GM10248 (cell line): ENCODE measurements at regions not wholly inside any gene's neighbourhood (a gene's known extent, or its start where the extent isn't known, plus 50 kb on each side); places are given as distances from the start of the nearest gene placed in this dataset.

Experiments used
- CTCF ChIA-PET: fragments of 300-600 bp; sonication (Branson Sonifier 250); formaldehyde crosslinking; extraction: SDS; loops from one replicate; lab custom pipeline; 2021; ENCODE audit warnings: antibody characterized with exemption; lab: Yijun Ruan, JAX
- POLR2A ChIA-PET: fragments of 350-650 bp; sonication (Branson Sonifier 250); formaldehyde crosslinking; extraction: SDS; loops from one replicate; lab custom pipeline; 2020; ENCODE audit warnings: antibody characterized with exemption; lab: Yijun Ruan, JAX
- DNase-seq: peaks from one replicate; pipeline ENCODE4 v3.0.0; 2012; ENCODE audit errors: extremely low spot score
- CTCF ChIP-seq: IDR thresholded peaks from 2 replicates; pipeline ENCODE4 v1.5.1; 2012; ENCODE audit warnings: mild to moderate bottlenecking, low read depth; ENCODE audit errors: extremely low read depth, missing control alignments, control extremely low read depth

DNA sequence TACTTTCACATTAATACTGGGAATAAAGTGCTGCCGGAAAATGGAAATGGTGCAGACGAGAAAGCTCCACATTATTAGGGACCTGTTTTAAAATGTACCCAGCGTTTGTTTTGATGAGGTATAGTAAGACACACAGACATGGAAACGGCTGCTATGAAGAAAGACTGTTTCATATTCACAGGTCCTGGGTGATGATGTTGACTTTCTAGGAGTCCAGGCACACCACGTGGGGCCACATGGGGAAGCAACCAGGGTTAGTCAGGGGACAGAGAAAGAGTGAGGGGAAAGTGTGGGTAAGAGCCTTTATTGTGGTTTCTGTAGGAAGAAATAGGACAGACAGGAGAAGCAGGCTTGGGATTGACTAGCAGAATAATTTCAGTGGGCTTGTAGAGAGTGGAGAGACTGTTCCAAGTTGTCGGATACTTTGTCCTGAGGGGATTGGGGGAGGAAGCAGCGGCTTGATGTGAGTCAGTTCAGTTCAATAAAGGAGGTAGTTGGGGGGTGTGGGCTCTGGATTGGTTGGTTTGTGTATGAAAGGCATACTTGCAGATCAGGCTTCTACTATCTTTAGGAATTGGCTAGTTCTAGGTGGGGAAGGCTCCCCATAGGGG lies 112.0 kb upstream of the MCHR2 start:
- no peak for TF ChIP-seq CTCF
- POLR2A ChIA-PET, result no interaction called here
- no peak for DNase-seq
- CTCF ChIA-PET, result interaction anchor here (1.5 to 2.2 kb wide), 2 partner anchors 9 to 238 kb away, joined by 5 to 10 read pairs; no protein-coding TSS in a partner anchor

GRCh38 chr6:100105138-100105537 lies 111.1 kb upstream of the MCHR2 start:
- ChIA-PET CTCF (interaction anchor here (1.3 to 2.5 kb wide), 4 partner anchors 8 to 237 kb away, joined by 3 to 10 read pairs (median 6); no protein-coding TSS in a partner anchor), POLR2A (no interaction called here)
- no peak for TF ChIP-seq CTCF
- no peak for DNase-seq

GRCh38 chr6:100103931-100104330 lies 109.9 kb upstream of the MCHR2 start:
- CTCF ChIA-PET, result interaction anchor here (0.7 to 2.5 kb wide), 6 partner anchors 11 to 376 kb away, joined by 3 to 11 read pairs (median 4); no protein-coding TSS in a partner anchor
- POLR2A ChIA-PET, result no interaction called here
- DNase-seq, result no peak
- no peak for TF ChIP-seq CTCF

- POLR2A ChIA-PET, result no interaction called here
- no peak for DNase-seq
- CTCF ChIA-PET, result interaction anchor here (0.7 to 2.5 kb wide), 4 partner anchors 14 to 377 kb away, joined by 3 to 11 read pairs (median 6); no protein-coding TSS in a partner anchor
- TF ChIP-seq CTCF, result no peak
These were observed 109.2 kb upstream of the MCHR2 start for GRCh38 chr6:100103194-100103593.

DNA sequence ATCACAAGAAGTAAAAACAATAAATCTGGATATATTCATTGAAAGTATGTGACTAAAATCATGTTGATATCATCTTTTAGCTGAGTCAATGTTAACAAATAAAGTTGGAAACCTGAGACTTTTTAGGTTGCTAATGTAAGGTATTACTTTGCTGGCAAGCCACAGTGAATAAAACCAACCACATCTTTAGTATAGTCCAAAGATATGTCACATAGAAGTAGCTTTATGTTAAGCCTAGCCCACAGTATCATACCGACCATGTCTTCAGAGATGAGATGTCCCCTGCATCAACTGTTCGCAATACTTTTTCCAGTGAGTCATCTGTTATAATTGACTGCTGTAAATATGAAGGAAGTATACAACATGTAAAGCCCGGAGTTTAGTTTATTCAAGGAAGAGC lies 107.6 kb upstream of the MCHR2 start:
- CTCF ChIA-PET, result interaction anchor here (1.2 to 6.5 kb wide), 3 partner anchors 9 to 235 kb away, joined by 3 to 111 read pairs (median 37); no protein-coding TSS in a partner anchor
- DNase-seq, result no peak
- POLR2A ChIA-PET, result no interaction called here
- no peak for TF ChIP-seq CTCF

GRCh38 chr6:100100776-100101175 lies 106.8 kb upstream of the MCHR2 start:
- CTCF ChIA-PET, result interaction anchor here (1.7 to 6.5 kb wide), 5 partner anchors 16 to 234 kb away, joined by 3 to 111 read pairs (median 16); no protein-coding TSS in a partner anchor
- no peak for DNase-seq
- TF ChIP-seq CTCF, result no peak
- POLR2A ChIA-PET, result no interaction called here
